SK-N-SH treated with all-trans-retinoic acid at 6 μM for 48 hours (cell line): ENCODE measurements at regions not wholly inside any gene's neighbourhood (a gene's known extent, or its start where the extent isn't known, plus 50 kb on each side); places are given as distances from the start of the nearest gene placed in this dataset.

Experiments used
- ATAC-seq: fragments of 200-7000 bp; cut with Tn5 transposase; 3 replicates; pipeline ENCODE4 v1.9.1; 2020; ENCODE audit warnings: mild to moderate bottlenecking, moderate library complexity
- ARNTL ChIP-seq: fragments of 450-650 bp; formaldehyde crosslinking; IDR thresholded peaks from 2 replicates; pipeline ENCODE4 v1.5.0; 2020; ENCODE audit warnings: low read depth, mild to moderate bottlenecking, moderate library complexity, borderline replicate concordance
- BACH2 ChIP-seq: fragments of 250-450 bp; sonication (Bioruptor Pico); IDR thresholded peaks from 2 replicates; pipeline ENCODE4 v1.9.0; 2021; ENCODE audit warnings: mild to moderate bottlenecking, borderline replicate concordance
- CREB5 ChIP-seq: fragments of 250-450 bp; sonication (Bioruptor Pico); IDR thresholded peaks from 2 replicates; pipeline ENCODE4 v1.5.1; 2020; ENCODE audit warnings: low read depth, mild to moderate bottlenecking, moderate library complexity
- CSDC2 ChIP-seq: fragments of 250-450 bp; sonication (Bioruptor Pico); IDR thresholded peaks from 2 replicates; pipeline ENCODE4 v1.5.0; 2020; ENCODE audit warnings: mild to moderate bottlenecking, moderate library complexity
- CSRNP3 ChIP-seq: fragments of 250-450 bp; sonication (Bioruptor Pico); IDR thresholded peaks from 2 replicates; pipeline ENCODE4 v1.5.1; 2021; ENCODE audit warnings: mild to moderate bottlenecking, moderate library complexity
- ESRRG ChIP-seq: fragments of 250-450 bp; sonication (Bioruptor Pico); IDR thresholded peaks from 2 replicates; pipeline ENCODE4 v1.6.1; 2021; ENCODE audit warnings: mild to moderate bottlenecking
- GLIS3 ChIP-seq: fragments of 250-450 bp; sonication (Bioruptor Pico); IDR thresholded peaks from 2 replicates; pipeline ENCODE4 v1.5.0; 2020; ENCODE audit warnings: mild to moderate bottlenecking, moderate library complexity
- ISL1 ChIP-seq: fragments of 250-450 bp; sonication (Bioruptor Pico); IDR thresholded peaks from 2 replicates; pipeline ENCODE4 v2.1.2; 2022; ENCODE audit warnings: mild to moderate bottlenecking, moderate library complexity
- OSR1 ChIP-seq: fragments of 250-450 bp; sonication (Bioruptor Pico); IDR thresholded peaks from 2 replicates; pipeline ENCODE4 v1.8.0; 2022; ENCODE audit warnings: moderate library complexity, mild to moderate bottlenecking, inconsistent platforms
- PPARA ChIP-seq: fragments of 250-450 bp; sonication (Bioruptor Pico); IDR thresholded peaks from 2 replicates; pipeline ENCODE4 v1.5.0; 2020; ENCODE audit warnings: mild to moderate bottlenecking, borderline replicate concordance
- RARB ChIP-seq: fragments of 250-450 bp; sonication (Bioruptor Pico); IDR thresholded peaks from 2 replicates; pipeline ENCODE4 v1.8.0; 2021; ENCODE audit warnings: mild to moderate bottlenecking, moderate library complexity
- TCF4 ChIP-seq: fragments of 250-450 bp; sonication (Bioruptor Pico); IDR thresholded peaks from 2 replicates; pipeline ENCODE4 v1.8.0; 2021; ENCODE audit warnings: mild to moderate bottlenecking, moderate library complexity, borderline replicate concordance
- TOX ChIP-seq: fragments of 250-450 bp; sonication (Bioruptor Pico); IDR thresholded peaks from 2 replicates; pipeline ENCODE4 v1.8.0; 2021; ENCODE audit warnings: mild to moderate bottlenecking, moderate library complexity, borderline replicate concordance
- ZC3H10 ChIP-seq: fragments of 250-450 bp; sonication (Bioruptor Pico); IDR thresholded peaks from 2 replicates; pipeline ENCODE4 v1.5.1; 2021; ENCODE audit warnings: mild to moderate bottlenecking, moderate library complexity
- ZFP3 ChIP-seq: fragments of 250-450 bp; sonication (Bioruptor Pico); IDR thresholded peaks from 2 replicates; pipeline ENCODE4 v1.5.0; 2020; ENCODE audit warnings: mild to moderate bottlenecking, moderate library complexity
- ZNF565 ChIP-seq: fragments of 450-650 bp; formaldehyde crosslinking; conservative IDR thresholded peaks from 2 replicates; pipeline ENCODE4 v1.5.0; 2020; ENCODE audit warnings: low read depth, mild to moderate bottlenecking, moderate library complexity
- ZNF8 ChIP-seq: fragments of 450-650 bp; formaldehyde crosslinking; IDR thresholded peaks from 2 replicates; pipeline ENCODE4 v1.5.0; 2020; ENCODE audit warnings: mild to moderate bottlenecking, moderate library complexity
- TF ChIP-seq, protein P1 (sequence below): fragments of 250-450 bp; sonication (Bioruptor Pico); IDR thresholded peaks from 2 replicates; pipeline ENCODE4 v1.8.0; 2020; ENCODE audit warnings: mild to moderate bottlenecking, moderate library complexity, borderline replicate concordance
- TF ChIP-seq, protein P2 (sequence below): fragments of 250-450 bp; sonication (Bioruptor Pico); IDR thresholded peaks from 2 replicates; pipeline ENCODE4 v1.5.0; 2020; ENCODE audit warnings: mild to moderate bottlenecking, moderate library complexity
- TF ChIP-seq, protein P3 (sequence below): fragments of 250-450 bp; sonication (Bioruptor Pico); IDR thresholded peaks from 2 replicates; pipeline ENCODE4 v1.8.0; 2021; ENCODE audit warnings: low read depth, mild to moderate bottlenecking, moderate library complexity, borderline replicate concordance

DNA sequence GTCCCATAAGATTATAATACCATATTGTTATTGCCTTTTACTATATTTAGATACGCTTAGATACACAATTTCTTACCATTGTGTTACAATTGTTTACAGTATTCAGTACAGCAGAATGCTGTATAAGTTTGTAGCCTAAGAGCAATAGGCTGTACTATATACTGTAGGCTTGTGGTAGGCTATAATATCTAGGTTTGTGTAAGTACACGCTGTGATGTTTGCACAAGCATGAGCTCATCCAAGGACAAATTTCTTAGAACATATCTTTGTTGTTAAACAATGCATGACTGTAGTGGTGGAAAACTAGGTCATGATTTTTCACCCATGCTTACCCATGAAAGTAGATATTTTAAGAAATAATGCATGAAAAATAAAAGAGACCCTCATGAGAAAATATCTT lies 509.4 kb upstream of the CDH18 start:
- no peak for ATAC-seq
- TF ChIP-seq CREB5 (CRISPR knock-in tag) = no peak
- TF ChIP-seq ESRRG (CRISPR knock-in tag) = no peak
- TF ChIP-seq CSDC2 (CRISPR knock-in tag) = no peak
- no peak for TF ChIP-seq TCF4 (CRISPR knock-in tag)

DNA sequence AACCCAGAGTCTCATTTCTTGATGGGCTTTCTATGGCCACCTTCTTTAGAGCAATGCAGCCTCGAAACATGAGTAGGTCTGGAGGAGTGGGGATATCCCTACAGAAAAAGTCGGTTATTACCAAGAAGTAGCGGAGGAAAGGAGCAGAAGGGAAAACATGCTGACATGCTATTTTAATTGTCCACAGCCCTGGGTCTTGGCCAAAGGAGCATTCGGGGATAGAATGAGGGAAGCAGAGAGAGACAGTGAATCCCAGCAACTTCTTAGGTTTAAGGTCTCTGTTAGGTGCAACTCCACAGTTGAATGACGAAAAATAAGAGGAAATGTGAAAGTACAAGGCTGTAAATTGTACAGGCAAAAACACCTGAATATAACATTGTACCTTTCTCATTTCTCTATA lies 506.7 kb upstream of the CDH18 start:
- TF ChIP-seq GLIS3 (CRISPR knock-in tag) = no peak
- ATAC-seq = no peak

DNA sequence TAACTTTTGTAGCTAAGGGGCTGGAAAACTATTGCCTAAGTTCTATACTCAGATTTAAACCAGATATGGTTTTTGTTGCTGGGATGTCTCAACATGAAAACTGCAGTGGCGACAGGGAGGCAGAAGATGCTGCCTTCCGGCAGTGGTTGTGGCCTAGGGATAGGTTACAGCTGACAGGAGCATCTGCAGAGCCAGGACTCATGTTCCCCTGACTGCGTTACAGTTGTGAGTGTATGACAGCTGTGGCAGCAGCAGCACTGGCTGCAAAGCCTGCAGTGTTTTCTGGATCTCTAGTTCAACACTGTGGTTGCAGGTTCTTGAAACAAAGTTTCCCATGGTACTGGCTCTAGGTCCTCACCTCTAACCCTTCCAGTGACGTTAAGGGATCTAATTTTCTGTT lies 498.8 kb upstream of the CDH18 start:
- TF ChIP-seq ZC3H10 (CRISPR knock-in tag) = no peak
- no peak for TF ChIP-seq ARNTL
- TF ChIP-seq TCF4 (CRISPR knock-in tag) = no peak
- no peak for TF ChIP-seq TOX (CRISPR knock-in tag)
- TF ChIP-seq ISL1 (CRISPR knock-in tag) = no peak
- TF ChIP-seq CSDC2 (CRISPR knock-in tag) = no peak
- no peak for TF ChIP-seq BACH2 (CRISPR knock-in tag)
- TF ChIP-seq, protein P1, sequence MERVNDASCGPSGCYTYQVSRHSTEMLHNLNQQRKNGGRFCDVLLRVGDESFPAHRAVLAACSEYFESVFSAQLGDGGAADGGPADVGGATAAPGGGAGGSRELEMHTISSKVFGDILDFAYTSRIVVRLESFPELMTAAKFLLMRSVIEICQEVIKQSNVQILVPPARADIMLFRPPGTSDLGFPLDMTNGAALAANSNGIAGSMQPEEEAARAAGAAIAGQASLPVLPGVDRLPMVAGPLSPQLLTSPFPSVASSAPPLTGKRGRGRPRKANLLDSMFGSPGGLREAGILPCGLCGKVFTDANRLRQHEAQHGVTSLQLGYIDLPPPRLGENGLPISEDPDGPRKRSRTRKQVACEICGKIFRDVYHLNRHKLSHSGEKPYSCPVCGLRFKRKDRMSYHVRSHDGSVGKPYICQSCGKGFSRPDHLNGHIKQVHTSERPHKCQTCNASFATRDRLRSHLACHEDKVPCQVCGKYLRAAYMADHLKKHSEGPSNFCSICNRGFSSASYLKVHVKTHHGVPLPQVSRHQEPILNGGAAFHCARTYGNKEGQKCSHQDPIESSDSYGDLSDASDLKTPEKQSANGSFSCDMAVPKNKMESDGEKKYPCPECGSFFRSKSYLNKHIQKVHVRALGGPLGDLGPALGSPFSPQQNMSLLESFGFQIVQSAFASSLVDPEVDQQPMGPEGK (CRISPR knock-in tag) = no peak
- no peak for TF ChIP-seq OSR1 (CRISPR knock-in tag)
- TF ChIP-seq ESRRG (CRISPR knock-in tag) = no peak
- TF ChIP-seq, protein P2, sequence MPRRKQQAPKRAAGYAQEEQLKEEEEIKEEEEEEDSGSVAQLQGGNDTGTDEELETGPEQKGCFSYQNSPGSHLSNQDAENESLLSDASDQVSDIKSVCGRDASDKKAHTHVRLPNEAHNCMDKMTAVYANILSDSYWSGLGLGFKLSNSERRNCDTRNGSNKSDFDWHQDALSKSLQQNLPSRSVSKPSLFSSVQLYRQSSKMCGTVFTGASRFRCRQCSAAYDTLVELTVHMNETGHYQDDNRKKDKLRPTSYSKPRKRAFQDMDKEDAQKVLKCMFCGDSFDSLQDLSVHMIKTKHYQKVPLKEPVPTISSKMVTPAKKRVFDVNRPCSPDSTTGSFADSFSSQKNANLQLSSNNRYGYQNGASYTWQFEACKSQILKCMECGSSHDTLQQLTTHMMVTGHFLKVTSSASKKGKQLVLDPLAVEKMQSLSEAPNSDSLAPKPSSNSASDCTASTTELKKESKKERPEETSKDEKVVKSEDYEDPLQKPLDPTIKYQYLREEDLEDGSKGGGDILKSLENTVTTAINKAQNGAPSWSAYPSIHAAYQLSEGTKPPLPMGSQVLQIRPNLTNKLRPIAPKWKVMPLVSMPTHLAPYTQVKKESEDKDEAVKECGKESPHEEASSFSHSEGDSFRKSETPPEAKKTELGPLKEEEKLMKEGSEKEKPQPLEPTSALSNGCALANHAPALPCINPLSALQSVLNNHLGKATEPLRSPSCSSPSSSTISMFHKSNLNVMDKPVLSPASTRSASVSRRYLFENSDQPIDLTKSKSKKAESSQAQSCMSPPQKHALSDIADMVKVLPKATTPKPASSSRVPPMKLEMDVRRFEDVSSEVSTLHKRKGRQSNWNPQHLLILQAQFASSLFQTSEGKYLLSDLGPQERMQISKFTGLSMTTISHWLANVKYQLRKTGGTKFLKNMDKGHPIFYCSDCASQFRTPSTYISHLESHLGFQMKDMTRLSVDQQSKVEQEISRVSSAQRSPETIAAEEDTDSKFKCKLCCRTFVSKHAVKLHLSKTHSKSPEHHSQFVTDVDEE (CRISPR knock-in tag) = no peak
- no peak for TF ChIP-seq GLIS3 (CRISPR knock-in tag)
- no peak for TF ChIP-seq ZFP3 (CRISPR knock-in tag)
- no peak for TF ChIP-seq PPARA
- TF ChIP-seq CREB5 (CRISPR knock-in tag) = no peak
- TF ChIP-seq, protein P3, sequence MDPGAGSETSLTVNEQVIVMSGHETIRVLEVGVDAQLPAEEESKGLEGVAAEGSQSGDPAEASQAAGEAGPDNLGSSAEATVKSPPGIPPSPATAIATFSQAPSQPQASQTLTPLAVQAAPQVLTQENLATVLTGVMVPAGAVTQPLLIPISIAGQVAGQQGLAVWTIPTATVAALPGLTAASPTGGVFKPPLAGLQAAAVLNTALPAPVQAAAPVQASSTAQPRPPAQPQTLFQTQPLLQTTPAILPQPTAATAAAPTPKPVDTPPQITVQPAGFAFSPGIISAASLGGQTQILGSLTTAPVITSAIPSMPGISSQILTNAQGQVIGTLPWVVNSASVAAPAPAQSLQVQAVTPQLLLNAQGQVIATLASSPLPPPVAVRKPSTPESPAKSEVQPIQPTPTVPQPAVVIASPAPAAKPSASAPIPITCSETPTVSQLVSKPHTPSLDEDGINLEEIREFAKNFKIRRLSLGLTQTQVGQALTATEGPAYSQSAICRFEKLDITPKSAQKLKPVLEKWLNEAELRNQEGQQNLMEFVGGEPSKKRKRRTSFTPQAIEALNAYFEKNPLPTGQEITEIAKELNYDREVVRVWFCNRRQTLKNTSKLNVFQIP (CRISPR knock-in tag) = no peak
- TF ChIP-seq RARB (CRISPR knock-in tag) = no peak
- TF ChIP-seq ZNF565 (CRISPR knock-in tag) = no peak
- no peak for TF ChIP-seq ZNF8
- TF ChIP-seq CSRNP3 (CRISPR knock-in tag) = no peak
- ATAC-seq = no peak
